Suprapubic skin (tissue), 3 donors: ENCODE measurements at regions not wholly inside any gene's neighbourhood (a gene's known extent, or its start where the extent isn't known, plus 50 kb on each side); places are given as distances from the start of the nearest gene placed in this dataset.

ENCODE experiments used
- POLR2A ChIP-seq, 2 donors: fragments of 450-650 bp; IDR thresholded peaks; one replicate each; pipeline ENCODE4 v1.6.1; 2017; ENCODE audit warnings: antibody characterized with exemption in 2 of 2, mild to moderate bottlenecking in 2 of 2, moderate library complexity in 2 of 2
- TF ChIP-seq, protein P1 (sequence below), 2 donors: fragments of 200-600 bp in 1 of 2; fragments of 450-650 bp in 1 of 2; sonication (generic) in 1 of 2; IDR thresholded peaks; one replicate each; pipeline ENCODE4 v1.5.1; 2016 to 2019; ENCODE audit warnings: antibody characterized with exemption in 2 of 2, mild to moderate bottlenecking in 1 of 2, moderate library complexity in 1 of 2

DNA sequence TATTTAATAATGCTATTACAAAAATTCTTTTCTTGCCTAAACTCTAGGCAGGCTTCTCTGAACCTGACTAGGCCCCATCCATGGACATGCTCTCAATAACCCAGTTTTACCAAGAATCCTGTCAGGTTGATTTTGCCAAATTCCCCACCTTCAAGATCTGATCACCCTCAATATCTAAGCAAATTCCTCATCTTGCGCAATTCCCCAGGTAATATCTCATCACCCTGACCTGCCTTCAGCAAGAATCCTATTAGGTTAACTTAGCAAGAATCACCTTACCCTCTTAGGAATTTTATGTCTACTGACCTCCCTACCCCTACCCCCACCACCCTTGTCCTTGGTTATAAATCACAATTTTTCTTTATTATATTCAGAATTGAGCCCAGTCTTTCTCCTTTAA lies 579.1 kb downstream of the C4orf33 start:
- TF ChIP-seq, protein P1, sequence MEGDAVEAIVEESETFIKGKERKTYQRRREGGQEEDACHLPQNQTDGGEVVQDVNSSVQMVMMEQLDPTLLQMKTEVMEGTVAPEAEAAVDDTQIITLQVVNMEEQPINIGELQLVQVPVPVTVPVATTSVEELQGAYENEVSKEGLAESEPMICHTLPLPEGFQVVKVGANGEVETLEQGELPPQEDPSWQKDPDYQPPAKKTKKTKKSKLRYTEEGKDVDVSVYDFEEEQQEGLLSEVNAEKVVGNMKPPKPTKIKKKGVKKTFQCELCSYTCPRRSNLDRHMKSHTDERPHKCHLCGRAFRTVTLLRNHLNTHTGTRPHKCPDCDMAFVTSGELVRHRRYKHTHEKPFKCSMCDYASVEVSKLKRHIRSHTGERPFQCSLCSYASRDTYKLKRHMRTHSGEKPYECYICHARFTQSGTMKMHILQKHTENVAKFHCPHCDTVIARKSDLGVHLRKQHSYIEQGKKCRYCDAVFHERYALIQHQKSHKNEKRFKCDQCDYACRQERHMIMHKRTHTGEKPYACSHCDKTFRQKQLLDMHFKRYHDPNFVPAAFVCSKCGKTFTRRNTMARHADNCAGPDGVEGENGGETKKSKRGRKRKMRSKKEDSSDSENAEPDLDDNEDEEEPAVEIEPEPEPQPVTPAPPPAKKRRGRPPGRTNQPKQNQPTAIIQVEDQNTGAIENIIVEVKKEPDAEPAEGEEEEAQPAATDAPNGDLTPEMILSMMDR (IDR thresholded peaks at IDR 0.05): no peak
- TF ChIP-seq POLR2A (IDR thresholded peaks at IDR 0.05): no peak
